ENCODE measurements at regions not wholly inside any gene's neighbourhood (a gene's known extent, or its start where the extent isn't known, plus 50 kb on each side); places are given as distances from the start of the nearest gene placed in this dataset.

- TF ChIP-seq, protein P1, sequence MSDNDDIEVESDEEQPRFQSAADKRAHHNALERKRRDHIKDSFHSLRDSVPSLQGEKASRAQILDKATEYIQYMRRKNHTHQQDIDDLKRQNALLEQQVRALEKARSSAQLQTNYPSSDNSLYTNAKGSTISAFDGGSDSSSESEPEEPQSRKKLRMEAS (IDR thresholded peaks at IDR 0.05; ENCODE audit: low read depth, low read length): no peak
- no peak for TF ChIP-seq CTCF (IDR thresholded peaks at IDR 0.05; ENCODE audit: low read depth, low read length)
- no peak for TF ChIP-seq POLR2A (IDR thresholded peaks at IDR 0.05; ENCODE audit: extremely low read depth, insufficient read length)
Observed at GRCh38 chrX:131607792-131608369, 64.0 kb downstream of the OR13H1 start.

Data from NB4 (cell line).